ENCODE measurements at regions not wholly inside any gene's neighbourhood (a gene's known extent, or its start where the extent isn't known, plus 50 kb on each side); places are given as distances from the start of the nearest gene placed in this dataset.

DNA sequence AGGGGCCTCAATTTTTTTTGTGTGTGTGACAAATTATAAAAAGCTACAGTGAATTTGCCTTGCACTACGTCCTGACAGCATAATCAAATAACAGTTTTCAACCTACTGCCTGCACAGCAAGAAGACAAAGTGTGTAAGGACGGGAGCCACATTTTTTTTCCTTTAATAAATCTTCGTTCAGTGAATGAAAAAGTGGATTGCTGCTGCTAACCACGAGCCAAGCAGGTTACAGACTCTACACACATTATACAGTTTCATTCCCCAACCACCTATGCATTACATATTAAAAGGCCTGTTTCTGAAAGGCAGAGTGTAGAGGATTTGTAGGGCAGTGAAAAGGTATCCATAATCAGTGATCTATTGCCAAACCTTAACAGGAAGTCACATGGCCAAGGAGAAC, 570.0 kb upstream of the BTBD3 start:
- H3K4me3 ChIP-seq = no peak overlapping the region
- H3K9me3 ChIP-seq (ENCODE audit: low read depth) = no peaks in the 10 kb centered on the region
- TF ChIP-seq, protein P1, sequence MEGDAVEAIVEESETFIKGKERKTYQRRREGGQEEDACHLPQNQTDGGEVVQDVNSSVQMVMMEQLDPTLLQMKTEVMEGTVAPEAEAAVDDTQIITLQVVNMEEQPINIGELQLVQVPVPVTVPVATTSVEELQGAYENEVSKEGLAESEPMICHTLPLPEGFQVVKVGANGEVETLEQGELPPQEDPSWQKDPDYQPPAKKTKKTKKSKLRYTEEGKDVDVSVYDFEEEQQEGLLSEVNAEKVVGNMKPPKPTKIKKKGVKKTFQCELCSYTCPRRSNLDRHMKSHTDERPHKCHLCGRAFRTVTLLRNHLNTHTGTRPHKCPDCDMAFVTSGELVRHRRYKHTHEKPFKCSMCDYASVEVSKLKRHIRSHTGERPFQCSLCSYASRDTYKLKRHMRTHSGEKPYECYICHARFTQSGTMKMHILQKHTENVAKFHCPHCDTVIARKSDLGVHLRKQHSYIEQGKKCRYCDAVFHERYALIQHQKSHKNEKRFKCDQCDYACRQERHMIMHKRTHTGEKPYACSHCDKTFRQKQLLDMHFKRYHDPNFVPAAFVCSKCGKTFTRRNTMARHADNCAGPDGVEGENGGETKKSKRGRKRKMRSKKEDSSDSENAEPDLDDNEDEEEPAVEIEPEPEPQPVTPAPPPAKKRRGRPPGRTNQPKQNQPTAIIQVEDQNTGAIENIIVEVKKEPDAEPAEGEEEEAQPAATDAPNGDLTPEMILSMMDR (IDR thresholded peaks at IDR 0.05; ENCODE audit: low read depth, low read length) = no peak
- no peaks in the 10 kb centered on the region for H3K36me3 ChIP-seq
- H3K27me3 ChIP-seq = no peaks in the 10 kb centered on the region
- H3K27ac ChIP-seq = no peak overlapping the region
- DNase-seq (ENCODE audit: low read depth in 1 of 2, low spot score in 1 of 2) = no peak
- no peaks in the 10 kb centered on the region for H3K4me1 ChIP-seq (ENCODE audit: low read depth)

DNA sequence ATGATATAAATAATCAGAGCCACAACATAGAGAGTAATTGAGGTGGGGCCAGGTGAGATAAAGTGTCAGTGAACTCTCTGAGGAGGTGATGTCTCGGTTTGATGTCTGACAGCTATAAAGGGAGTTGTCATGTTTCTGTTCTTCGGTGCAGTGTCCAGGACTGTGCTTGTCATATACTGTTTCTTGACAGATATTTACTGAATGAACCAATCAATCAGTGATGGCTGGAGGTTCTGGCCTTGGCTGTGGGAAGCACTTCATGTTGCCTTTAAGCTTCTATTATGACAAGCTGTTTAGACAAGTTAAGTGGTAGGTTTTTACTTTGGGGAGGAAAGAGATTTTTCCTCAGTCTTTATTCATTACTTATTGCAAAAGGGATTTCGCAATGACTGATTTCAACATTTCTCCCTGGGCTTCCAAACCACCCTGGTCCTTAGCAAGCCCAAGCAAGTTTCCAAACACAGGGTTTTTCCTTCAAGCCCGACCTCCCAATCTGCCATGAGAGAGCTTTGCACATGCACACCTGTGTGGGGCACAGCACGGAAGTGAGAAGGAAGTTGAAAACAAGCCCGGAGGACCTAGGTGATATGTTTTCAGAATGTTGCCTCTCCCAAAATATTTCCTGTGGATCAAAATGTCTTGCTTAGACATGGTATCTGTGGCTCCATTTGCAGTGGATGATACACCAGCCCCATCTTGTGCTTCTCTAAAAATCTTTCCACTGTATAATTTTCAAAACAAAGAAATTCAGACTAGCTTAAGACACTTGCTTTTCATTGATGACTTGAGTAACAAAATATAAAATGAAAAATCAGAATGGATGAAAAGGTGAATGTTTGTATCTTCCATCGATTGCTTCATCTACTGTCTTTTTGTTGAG, 567.3 kb upstream of the BTBD3 start:
- TF ChIP-seq, protein P1 (IDR thresholded peaks at IDR 0.05; ENCODE audit: low read depth, low read length) = no peak
- Histone ChIP-seq H3K4me1 (ENCODE audit: low read depth) (no peaks in the 10 kb centered on the region), H3K27ac (no peak overlapping the region), H3K27me3 (no peaks in the 10 kb centered on the region), H3K4me3 (no peak overlapping the region), H3K36me3 (no peaks in the 10 kb centered on the region), H3K9me3 (ENCODE audit: low read depth) (no peaks in the 10 kb centered on the region)
- DNase-seq (ENCODE audit: low read depth in 1 of 2, low spot score in 1 of 2) = peak in 1 of 2 donors; percentile 89

DNA sequence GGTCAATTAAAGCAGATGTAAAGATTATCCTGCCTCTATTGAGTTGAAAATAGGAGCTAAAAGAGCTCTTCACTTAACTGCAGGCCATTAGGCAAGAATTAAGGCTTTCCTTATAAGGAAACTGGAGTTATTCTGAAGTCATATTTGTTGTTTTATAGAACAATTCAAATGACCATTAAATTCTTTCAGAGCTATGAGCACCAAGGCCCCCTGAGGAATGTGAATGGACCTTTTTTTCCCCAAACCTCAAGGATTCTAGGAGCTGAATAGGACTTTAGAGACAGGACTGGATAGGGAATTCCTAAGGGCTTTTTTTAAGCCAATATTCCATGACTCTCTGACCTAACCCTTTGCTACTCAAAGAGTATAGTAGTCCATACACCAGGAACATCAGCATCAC, 565.7 kb upstream of the BTBD3 start:
- TF ChIP-seq, protein P1 (IDR thresholded peaks at IDR 0.05; ENCODE audit: low read depth, low read length) = no peak

DNA sequence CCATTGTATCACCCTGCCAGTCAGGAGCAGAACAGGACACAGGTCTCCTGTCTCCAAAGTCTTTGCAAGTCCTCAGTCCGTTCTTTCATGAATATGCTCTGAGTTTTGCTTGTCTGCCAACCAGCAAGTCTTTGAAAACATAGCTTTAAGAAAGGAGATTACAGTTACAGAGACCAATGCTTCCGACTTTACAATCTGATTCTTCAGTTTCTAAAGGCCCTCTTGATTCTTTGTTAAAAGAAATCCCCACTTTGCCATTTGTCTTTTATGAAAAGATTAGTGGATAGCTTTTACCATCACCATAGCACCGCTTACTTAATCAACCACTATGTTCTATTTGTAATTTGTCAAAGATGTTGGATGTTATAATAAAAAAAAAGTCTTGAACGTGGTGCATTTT, 562.8 kb upstream of the BTBD3 start:
- Histone ChIP-seq H3K9me3 (ENCODE audit: low read depth) (no peaks in the 10 kb centered on the region), H3K4me3 (no peak overlapping the region), H3K4me1 (ENCODE audit: low read depth) (no peaks in the 10 kb centered on the region), H3K27me3 (no peaks in the 10 kb centered on the region), H3K27ac (no peak overlapping the region), H3K36me3 (no peaks in the 10 kb centered on the region)
- TF ChIP-seq, protein P1 (IDR thresholded peaks at IDR 0.05; ENCODE audit: low read depth, low read length) = no peak
- no peak for DNase-seq (ENCODE audit: low read depth in 1 of 2, low spot score in 1 of 2)

More for the DNA sequence above, 565.7 kb upstream of the BTBD3 start:
- Histone ChIP-seq H3K4me3 (no peak overlapping the region), H3K36me3 (no peaks in the 10 kb centered on the region), H3K27me3 (no peaks in the 10 kb centered on the region), H3K9me3 (ENCODE audit: low read depth) (no peaks in the 10 kb centered on the region), H3K27ac (no peak overlapping the region), H3K4me1 (ENCODE audit: low read depth) (no peaks in the 10 kb centered on the region)
- no peak for DNase-seq (ENCODE audit: low read depth in 1 of 2, low spot score in 1 of 2)

DNA sequence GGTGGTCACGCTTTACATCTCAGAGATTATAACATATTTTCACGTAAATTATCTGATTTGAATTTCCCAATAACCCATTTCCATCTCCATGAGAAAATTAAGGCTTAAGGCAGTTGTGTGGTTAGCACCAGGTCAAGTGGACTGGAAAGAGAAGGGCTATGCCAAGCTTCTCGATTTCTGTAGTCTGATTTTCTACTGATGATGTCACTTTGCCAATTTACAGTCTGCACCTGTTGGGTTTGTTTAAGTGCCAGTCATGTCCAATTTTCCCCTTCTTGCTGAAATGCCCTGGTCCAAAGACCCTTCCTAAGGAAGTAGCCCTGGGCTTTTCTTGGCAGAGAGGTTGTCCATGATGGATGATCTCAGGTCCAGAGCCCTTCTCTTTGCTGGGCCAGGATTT, 562.3 kb upstream of the BTBD3 start:
- no peaks in the 10 kb centered on the region for H3K27me3 ChIP-seq
- H3K4me3 ChIP-seq = no peak overlapping the region
- H3K36me3 ChIP-seq = no peaks in the 10 kb centered on the region
- no peak overlapping the region for H3K27ac ChIP-seq
- no peaks in the 10 kb centered on the region for H3K9me3 ChIP-seq (ENCODE audit: low read depth)
- no peaks in the 10 kb centered on the region for H3K4me1 ChIP-seq (ENCODE audit: low read depth)
- DNase-seq (ENCODE audit: low read depth in 1 of 2, low spot score in 1 of 2) = no peak
- TF ChIP-seq, protein P1 (IDR thresholded peaks at IDR 0.05; ENCODE audit: low read depth, low read length) = no peak
